ENCODE measurements at regions not wholly inside any gene's neighbourhood (a gene's known extent, or its start where the extent isn't known, plus 50 kb on each side); places are given as distances from the start of the nearest gene placed in this dataset.

DNA sequence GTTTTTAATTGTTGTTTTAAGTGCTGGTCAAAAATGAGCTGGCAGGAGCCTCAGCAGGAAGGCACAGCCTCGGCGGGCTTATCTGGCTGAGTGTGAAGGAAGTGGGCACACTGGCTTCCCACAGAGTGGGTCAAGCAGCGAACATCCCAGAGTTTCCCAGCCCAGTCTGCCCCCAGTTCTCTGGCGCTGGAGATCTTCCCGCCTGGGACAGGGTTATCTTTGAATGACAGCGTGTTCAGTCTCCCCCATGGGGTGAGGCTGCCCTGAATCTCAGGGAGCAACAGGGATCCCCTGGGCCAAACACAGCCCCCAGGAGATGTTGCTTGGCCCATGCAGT lies 122.2 kb upstream of the PTPN1 start:
- no peaks in the 10 kb centered on the region for H3K79me2 ChIP-seq (ENCODE audit: control insufficient read depth, insufficient read depth, low read length)
- no peaks in the 10 kb centered on the region for H3K9me3 ChIP-seq (ENCODE audit: control insufficient read depth, low read depth, low read length)
- no peak for TF ChIP-seq EZH2 (IDR thresholded peaks at IDR 0.05; ENCODE audit: low read length)
- TF ChIP-seq, protein P1, sequence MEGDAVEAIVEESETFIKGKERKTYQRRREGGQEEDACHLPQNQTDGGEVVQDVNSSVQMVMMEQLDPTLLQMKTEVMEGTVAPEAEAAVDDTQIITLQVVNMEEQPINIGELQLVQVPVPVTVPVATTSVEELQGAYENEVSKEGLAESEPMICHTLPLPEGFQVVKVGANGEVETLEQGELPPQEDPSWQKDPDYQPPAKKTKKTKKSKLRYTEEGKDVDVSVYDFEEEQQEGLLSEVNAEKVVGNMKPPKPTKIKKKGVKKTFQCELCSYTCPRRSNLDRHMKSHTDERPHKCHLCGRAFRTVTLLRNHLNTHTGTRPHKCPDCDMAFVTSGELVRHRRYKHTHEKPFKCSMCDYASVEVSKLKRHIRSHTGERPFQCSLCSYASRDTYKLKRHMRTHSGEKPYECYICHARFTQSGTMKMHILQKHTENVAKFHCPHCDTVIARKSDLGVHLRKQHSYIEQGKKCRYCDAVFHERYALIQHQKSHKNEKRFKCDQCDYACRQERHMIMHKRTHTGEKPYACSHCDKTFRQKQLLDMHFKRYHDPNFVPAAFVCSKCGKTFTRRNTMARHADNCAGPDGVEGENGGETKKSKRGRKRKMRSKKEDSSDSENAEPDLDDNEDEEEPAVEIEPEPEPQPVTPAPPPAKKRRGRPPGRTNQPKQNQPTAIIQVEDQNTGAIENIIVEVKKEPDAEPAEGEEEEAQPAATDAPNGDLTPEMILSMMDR (optimal IDR thresholded peaks at IDR 0.05 in 1 of 3, IDR thresholded peaks at IDR 0.05 in 1 of 3, conservative IDR thresholded peaks at IDR 0.05 in 1 of 3; ENCODE audit: extremely low read depth in 1 of 3, insufficient read depth in 2 of 3, low read length in 3 of 3), result no peak
- H3K36me3 ChIP-seq (ENCODE audit: control insufficient read depth in 2 of 2, extremely low read depth in 1 of 2, insufficient read depth in 2 of 2, low read length in 2 of 2), result no peaks in the 10 kb centered on the region
- no peak overlapping the region for H3K4me2 ChIP-seq (ENCODE audit: control insufficient read depth, extremely low read depth, insufficient read depth, low read depth, low read length)
- peaks cover 7% of the 10 kb centered on the region for H3K4me1 ChIP-seq (ENCODE audit: control insufficient read depth, extremely low read depth, insufficient read depth, low read length)
- H3K9ac ChIP-seq (ENCODE audit: control insufficient read depth, extremely low read depth, insufficient read depth, low read length), result no peak overlapping the region
- no peak overlapping the region for H2AFZ ChIP-seq (ENCODE audit: control insufficient read depth, low read length)
- H3K4me3 ChIP-seq (ENCODE audit: control insufficient read depth in 2 of 3, extremely low read depth in 1 of 3, insufficient read depth in 2 of 3, low read depth in 1 of 3, low read length in 3 of 3), result no peak overlapping the region
- DNase-seq (ENCODE audit: low read depth, low spot score), result no peak
- H4K20me1 ChIP-seq (ENCODE audit: control insufficient read depth, extremely low read depth, insufficient read depth, low read length), result no peaks in the 10 kb centered on the region
- no peaks in the 10 kb centered on the region for H3K9me1 ChIP-seq (ENCODE audit: control insufficient read depth, extremely low read depth, insufficient read depth, low read length)
- FAIRE-seq, result no peak
- no peak overlapping the region for H3K27ac ChIP-seq (ENCODE audit: control insufficient read depth, insufficient read depth, low read length)
- dilution Hi-C loops (cut with MboI; ENCODE audit: extremely low pct_ligation_motif_present, low sequenced_read_pairs), result no loop called here
- H3K27me3 ChIP-seq (ENCODE audit: control insufficient read depth, extremely low read depth, insufficient read depth, low read length), result no peaks in the 10 kb centered on the region

DNA sequence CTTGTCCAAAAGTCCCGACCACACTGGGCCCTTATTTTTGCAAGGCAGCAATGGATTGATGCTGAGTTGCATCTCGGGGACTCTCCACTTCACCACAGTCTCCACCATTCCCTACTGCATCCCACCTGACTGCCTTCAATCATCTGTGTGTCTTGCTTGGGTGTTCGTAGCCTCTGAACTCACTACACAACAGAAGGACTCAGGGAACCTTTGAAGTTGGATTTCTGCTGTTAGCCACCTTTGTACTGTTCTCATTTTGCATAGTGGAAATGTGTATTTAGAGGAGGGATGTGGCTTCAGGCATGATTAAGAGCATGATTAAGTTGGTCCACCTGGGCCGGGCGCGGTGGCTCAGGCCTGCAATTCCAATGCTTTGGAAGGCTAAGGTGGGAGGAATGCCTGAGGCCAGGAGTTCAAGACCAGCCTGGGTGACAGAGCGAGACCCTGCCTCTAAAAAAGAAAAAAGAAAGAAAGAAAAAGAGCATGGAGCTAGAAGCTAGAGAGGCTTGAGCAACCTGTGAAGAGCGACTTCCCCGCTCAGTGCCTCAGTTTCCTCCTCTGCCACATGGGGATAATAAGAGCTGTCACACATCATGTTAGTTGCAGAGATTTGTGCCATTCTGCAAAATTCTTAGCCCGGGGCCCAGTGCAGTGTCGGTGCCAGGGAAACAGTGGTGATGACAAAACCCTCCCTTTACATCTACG lies 121.3 kb upstream of the PTPN1 start:
- FAIRE-seq, result no peak

More for the DNA sequence above, 121.3 kb upstream of the PTPN1 start:
- no peaks in the 10 kb centered on the region for H4K20me1 ChIP-seq (ENCODE audit: control insufficient read depth, extremely low read depth, insufficient read depth, low read length)
- no peaks in the 10 kb centered on the region for H3K9me1 ChIP-seq (ENCODE audit: control insufficient read depth, extremely low read depth, insufficient read depth, low read length)
- no peaks in the 10 kb centered on the region for H3K27me3 ChIP-seq (ENCODE audit: control insufficient read depth, extremely low read depth, insufficient read depth, low read length)
- H3K4me2 ChIP-seq (ENCODE audit: control insufficient read depth, extremely low read depth, insufficient read depth, low read depth, low read length), result no peak overlapping the region
- H3K9ac ChIP-seq (ENCODE audit: control insufficient read depth, extremely low read depth, insufficient read depth, low read length), result no peak overlapping the region
- no peaks in the 10 kb centered on the region for H3K79me2 ChIP-seq (ENCODE audit: control insufficient read depth, insufficient read depth, low read length)
- peaks cover 7% of the 10 kb centered on the region for H3K4me1 ChIP-seq (ENCODE audit: control insufficient read depth, extremely low read depth, insufficient read depth, low read length)
- H3K36me3 ChIP-seq (ENCODE audit: control insufficient read depth in 2 of 2, extremely low read depth in 1 of 2, insufficient read depth in 2 of 2, low read length in 2 of 2), result no peaks in the 10 kb centered on the region
- H2AFZ ChIP-seq (ENCODE audit: control insufficient read depth, low read length), result no peak overlapping the region
- dilution Hi-C loops (cut with MboI; ENCODE audit: extremely low pct_ligation_motif_present, low sequenced_read_pairs), result no loop called here
- H3K9me3 ChIP-seq (ENCODE audit: control insufficient read depth, low read depth, low read length), result no peaks in the 10 kb centered on the region
- H3K4me3 ChIP-seq (ENCODE audit: control insufficient read depth in 2 of 3, extremely low read depth in 1 of 3, insufficient read depth in 2 of 3, low read depth in 1 of 3, low read length in 3 of 3), result no peak overlapping the region
- DNase-seq (ENCODE audit: low read depth, low spot score), result no peak
- TF ChIP-seq, protein P1 (optimal IDR thresholded peaks at IDR 0.05 in 1 of 3, IDR thresholded peaks at IDR 0.05 in 1 of 3, conservative IDR thresholded peaks at IDR 0.05 in 1 of 3; ENCODE audit: extremely low read depth in 1 of 3, insufficient read depth in 2 of 3, low read length in 3 of 3), result no peak
- TF ChIP-seq EZH2 (IDR thresholded peaks at IDR 0.05; ENCODE audit: low read length), result no peak
- H3K27ac ChIP-seq (ENCODE audit: control insufficient read depth, insufficient read depth, low read length), result no peak overlapping the region

All from keratinocyte (primary cell).